ENCODE measurements at regions not wholly inside any gene's neighbourhood (a gene's known extent, or its start where the extent isn't known, plus 50 kb on each side); places are given as distances from the start of the nearest gene placed in this dataset.

DNA sequence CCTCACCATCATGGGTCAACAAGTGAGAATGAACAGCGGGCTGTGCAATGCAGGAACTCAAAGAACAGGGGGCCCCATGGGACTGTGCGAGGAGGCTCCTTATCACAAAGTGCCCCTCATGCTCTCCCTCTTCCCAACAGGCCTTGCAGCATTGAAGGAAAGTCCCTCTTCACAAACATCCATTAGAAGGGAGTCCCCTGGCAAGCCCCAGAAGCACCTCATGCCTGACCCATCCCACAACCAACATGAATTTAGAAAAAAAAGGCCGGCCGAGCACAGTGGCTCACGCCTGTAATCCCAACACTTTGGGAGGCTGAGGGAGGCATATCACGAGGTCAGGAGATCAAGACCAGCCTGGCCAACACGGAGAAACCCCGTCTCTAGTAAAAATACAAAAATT lies 122.6 kb upstream of the FSTL4 start:
- Histone ChIP-seq H3K4me1 (ENCODE audit: insufficient read depth, low read length) (no peaks in the 10 kb centered on the region), H3K36me3 (ENCODE audit: insufficient read depth, low read length) (no peaks in the 10 kb centered on the region), H3K9me3 (ENCODE audit: control insufficient read depth in 1 of 2, insufficient read depth in 1 of 2, low read length in 2 of 2) (peaks cover 0 to 4% of the 10 kb centered on the region in 2 experiments), H3K27ac (ENCODE audit: low read depth in 1 of 2, low read length in 2 of 2) (no peak overlapping the region), H3K27me3 (ENCODE audit: control insufficient read depth in 1 of 2, insufficient read depth in 2 of 2, low read length in 2 of 2) (peaks cover 0 to 4% of the 10 kb centered on the region in 2 experiments), H3K4me3 (ENCODE audit: low read length) (no peak overlapping the region)
- CTCF ChIA-PET = no interaction called here
- TF ChIP-seq, protein P1, sequence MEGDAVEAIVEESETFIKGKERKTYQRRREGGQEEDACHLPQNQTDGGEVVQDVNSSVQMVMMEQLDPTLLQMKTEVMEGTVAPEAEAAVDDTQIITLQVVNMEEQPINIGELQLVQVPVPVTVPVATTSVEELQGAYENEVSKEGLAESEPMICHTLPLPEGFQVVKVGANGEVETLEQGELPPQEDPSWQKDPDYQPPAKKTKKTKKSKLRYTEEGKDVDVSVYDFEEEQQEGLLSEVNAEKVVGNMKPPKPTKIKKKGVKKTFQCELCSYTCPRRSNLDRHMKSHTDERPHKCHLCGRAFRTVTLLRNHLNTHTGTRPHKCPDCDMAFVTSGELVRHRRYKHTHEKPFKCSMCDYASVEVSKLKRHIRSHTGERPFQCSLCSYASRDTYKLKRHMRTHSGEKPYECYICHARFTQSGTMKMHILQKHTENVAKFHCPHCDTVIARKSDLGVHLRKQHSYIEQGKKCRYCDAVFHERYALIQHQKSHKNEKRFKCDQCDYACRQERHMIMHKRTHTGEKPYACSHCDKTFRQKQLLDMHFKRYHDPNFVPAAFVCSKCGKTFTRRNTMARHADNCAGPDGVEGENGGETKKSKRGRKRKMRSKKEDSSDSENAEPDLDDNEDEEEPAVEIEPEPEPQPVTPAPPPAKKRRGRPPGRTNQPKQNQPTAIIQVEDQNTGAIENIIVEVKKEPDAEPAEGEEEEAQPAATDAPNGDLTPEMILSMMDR (IDR thresholded peaks at IDR 0.05) = no peak
- Mint-ChIP-seq H3K27me3 (peaks cover 10% of the 10 kb centered on the region), H3K4me1 (ENCODE audit: low read depth) (no peaks in the 10 kb centered on the region), H3K9me3 (no peaks in the 10 kb centered on the region), H3K4me3 (no peak overlapping the region), H3K27ac (no peak overlapping the region), H3K36me3 (ENCODE audit: low read depth) (no peaks in the 10 kb centered on the region)
- POLR2A ChIA-PET = no interaction called here
- intact Hi-C loops (cut with DNase I, micrococcal nuclease) = no loop called here
- DNase-seq (no peak), ATAC-seq (ENCODE audit: poor library complexity) (no peak)

DNA sequence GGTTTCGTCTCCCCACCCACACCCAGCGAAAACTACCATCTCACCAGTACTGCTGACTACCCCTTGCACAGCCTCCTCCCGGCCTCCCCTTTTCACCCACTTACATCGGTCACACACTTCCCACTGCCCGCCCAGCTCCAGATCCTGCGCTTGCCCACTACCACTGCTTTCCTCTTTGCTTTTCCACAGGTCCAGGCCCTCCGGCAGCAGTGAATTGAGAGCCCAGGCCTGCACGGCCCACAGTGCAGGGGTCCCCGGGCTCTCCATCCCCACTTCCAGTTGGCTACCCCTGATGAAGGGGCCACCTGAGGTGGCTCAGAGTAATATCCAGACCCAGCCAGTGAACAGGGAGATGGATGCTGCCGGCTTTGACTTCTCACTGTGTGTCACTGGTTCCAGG lies 120.2 kb upstream of the FSTL4 start:
- Histone ChIP-seq H3K27me3 (ENCODE audit: control insufficient read depth in 1 of 2, insufficient read depth in 2 of 2, low read length in 2 of 2) (peaks cover 0 to 4% of the 10 kb centered on the region in 2 experiments), H3K9me3 (ENCODE audit: control insufficient read depth in 1 of 2, insufficient read depth in 1 of 2, low read length in 2 of 2) (peaks cover 0 to 4% of the 10 kb centered on the region in 2 experiments), H3K36me3 (ENCODE audit: insufficient read depth, low read length) (no peaks in the 10 kb centered on the region), H3K27ac (ENCODE audit: low read depth in 1 of 2, low read length in 2 of 2) (no peak overlapping the region), H3K4me1 (ENCODE audit: insufficient read depth, low read length) (no peaks in the 10 kb centered on the region), H3K4me3 (ENCODE audit: low read length) (no peak overlapping the region)
- intact Hi-C loops (cut with DNase I, micrococcal nuclease) = no loop called here
- DNase-seq (no peak), ATAC-seq (ENCODE audit: poor library complexity) (no peak)
- no peaks in the 10 kb centered on the region for H3K36me3 Mint-ChIP-seq (ENCODE audit: low read depth)
- H3K27me3 Mint-ChIP-seq = peaks cover 17% of the 10 kb centered on the region
- TF ChIP-seq, protein P1 (IDR thresholded peaks at IDR 0.05) = no peak
- ChIA-PET CTCF (no interaction called here), POLR2A (no interaction called here)
- no peak overlapping the region for H3K4me3 Mint-ChIP-seq
- no peaks in the 10 kb centered on the region for H3K4me1 Mint-ChIP-seq (ENCODE audit: low read depth)
- no peak overlapping the region for H3K27ac Mint-ChIP-seq
- H3K9me3 Mint-ChIP-seq = no peaks in the 10 kb centered on the region

DNA sequence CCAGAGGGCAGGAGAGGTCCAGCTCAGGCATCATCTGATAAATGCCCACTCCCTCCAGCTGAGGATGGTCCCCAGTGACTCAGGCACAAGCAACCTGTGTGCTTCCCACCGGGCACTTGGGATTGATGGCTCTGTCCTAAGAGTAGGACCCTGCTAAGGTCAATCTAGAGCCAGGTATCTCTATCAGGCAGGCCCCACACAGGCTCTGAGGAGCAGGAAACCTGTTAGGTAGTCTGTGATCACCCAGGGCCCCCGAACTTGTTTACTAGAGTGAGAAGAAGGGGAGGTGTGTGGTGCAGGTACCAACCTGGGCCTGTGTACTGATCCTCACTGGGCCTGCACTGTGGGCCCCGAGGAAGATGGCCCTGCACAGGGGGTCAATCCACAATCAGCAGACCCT lies 119.6 kb upstream of the FSTL4 start:
- Mint-ChIP-seq H3K9me3 (no peaks in the 10 kb centered on the region), H3K27me3 (peaks cover 18% of the 10 kb centered on the region), H3K27ac (no peak overlapping the region), H3K4me3 (no peak overlapping the region), H3K36me3 (ENCODE audit: low read depth) (no peaks in the 10 kb centered on the region), H3K4me1 (ENCODE audit: low read depth) (no peaks in the 10 kb centered on the region)
- Histone ChIP-seq H3K4me3 (ENCODE audit: low read length) (no peak overlapping the region), H3K9me3 (ENCODE audit: control insufficient read depth in 1 of 2, insufficient read depth in 1 of 2, low read length in 2 of 2) (peaks cover 0 to 4% of the 10 kb centered on the region in 2 experiments), H3K27me3 (ENCODE audit: control insufficient read depth in 1 of 2, insufficient read depth in 2 of 2, low read length in 2 of 2) (peaks cover 0 to 4% of the 10 kb centered on the region in 2 experiments), H3K36me3 (ENCODE audit: insufficient read depth, low read length) (no peaks in the 10 kb centered on the region), H3K4me1 (ENCODE audit: insufficient read depth, low read length) (no peaks in the 10 kb centered on the region), H3K27ac (ENCODE audit: low read depth in 1 of 2, low read length in 2 of 2) (no peak overlapping the region)
- ATAC-seq (ENCODE audit: poor library complexity) = no peak
- ChIA-PET CTCF (no interaction called here), POLR2A (no interaction called here)
- peak in 1 of 14 experiments; percentile 19 for DNase-seq
- intact Hi-C loops (cut with DNase I, micrococcal nuclease) = no loop called here
- TF ChIP-seq, protein P1 (IDR thresholded peaks at IDR 0.05) = no peak
